NCI-H1417 treated with DMSO at 0.1 percent for 48 hours (cell line): ENCODE measurements at regions not wholly inside any gene's neighbourhood (a gene's known extent, or its start where the extent isn't known, plus 50 kb on each side); places are given as distances from the start of the nearest gene placed in this dataset.
"Not testable (repeated sequence)": the region's sequence is repeated elsewhere in the genome, so short reads cannot be mapped to it uniquely, and the experiment has no call there.

Experiments used
- DNase-seq: peaks from one replicate; lab custom pipeline; 2025; lab: John Stamatoyannopoulos, UW

DNA sequence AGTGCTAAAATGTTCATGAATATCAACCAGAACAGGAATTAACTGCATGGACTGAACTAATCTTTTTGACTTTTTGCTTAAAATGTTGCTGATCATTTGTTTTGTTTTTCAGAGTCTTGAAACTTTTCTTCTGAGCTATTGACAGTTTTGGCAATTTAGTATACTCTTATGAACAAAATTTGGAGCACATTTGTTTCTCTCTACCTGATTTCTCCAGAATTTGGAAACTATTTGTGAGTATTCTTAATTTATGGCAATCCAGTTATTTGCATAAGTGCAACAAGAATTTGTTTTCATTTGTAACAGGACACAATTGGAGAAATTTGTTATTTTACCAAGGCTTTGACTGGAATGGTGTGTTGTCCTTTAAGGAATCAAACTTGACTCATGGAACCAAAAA, 107.4 kb downstream of the RTP4 start:
- DNase-seq: not testable (repeated sequence)

DNA sequence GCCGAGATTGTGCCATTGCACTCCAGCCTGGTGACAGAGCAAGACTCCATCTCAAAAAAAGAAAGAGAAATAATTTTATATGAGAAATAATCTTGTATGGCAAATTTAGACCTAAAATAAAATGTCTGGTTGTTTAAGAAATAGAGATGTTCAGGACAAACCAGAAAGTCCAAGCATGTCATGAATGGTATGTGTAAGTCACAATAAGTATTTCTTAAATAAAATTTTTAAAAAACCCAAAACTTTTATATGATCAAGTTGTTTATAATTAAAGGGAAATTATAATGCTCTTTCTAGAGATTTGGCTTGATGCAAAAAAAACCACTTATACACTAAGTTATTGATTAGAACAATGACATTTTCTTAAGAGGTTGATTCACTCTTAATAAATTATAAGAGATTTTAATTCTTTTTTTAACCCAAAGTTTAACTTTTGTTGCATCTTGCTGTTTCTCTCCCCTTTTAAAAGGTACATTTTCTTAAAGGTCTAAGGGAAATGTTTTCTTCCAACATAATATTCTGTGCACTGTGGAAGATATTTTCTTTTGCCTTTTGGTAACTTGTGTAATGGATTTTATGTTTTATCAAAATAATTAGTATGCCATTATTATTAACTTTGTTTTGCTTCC, 105.7 kb downstream of the RTP4 start:
- DNase-seq: no peak

DNA sequence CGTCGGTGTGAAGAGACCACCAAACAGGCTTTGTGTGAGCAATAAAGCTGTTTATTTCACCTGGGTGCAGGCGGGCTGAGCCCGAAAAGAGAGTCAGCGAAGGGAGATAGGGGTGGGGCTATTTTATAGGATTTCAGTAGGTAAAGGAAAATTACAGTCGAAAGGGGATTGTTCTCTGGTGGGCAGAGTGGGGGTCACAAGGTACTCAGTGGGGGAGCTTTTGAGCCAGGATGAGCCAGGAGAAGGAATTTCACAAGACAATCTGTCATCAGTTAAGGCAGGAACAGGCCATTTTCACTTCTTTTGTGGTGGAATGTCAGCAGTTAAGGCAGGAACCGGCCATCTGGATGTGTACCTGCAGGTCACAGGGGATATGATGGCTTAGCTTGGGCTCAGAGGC, 98.1 kb downstream of the RTP4 start:
- not testable (repeated sequence) for DNase-seq

DNA sequence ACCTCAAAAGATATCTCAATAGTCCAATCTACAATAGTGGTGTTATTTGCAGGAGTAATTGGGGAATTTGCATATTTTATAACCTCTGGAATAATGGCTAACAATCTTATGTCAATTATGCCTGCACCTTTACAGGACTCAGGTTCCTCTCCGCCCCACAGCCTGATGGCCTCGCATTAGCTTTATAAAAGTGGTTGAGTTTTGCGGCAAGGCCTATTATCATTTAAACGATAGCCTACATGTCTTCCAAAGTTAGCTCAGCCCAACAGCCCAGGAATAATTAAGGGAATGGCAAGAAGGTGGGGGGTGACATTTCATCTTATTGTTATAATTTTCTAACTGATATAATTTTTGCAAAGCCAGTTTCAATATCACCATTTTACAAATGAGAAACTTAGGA, 97.3 kb downstream of the RTP4 start:
- no peak for DNase-seq

DNA sequence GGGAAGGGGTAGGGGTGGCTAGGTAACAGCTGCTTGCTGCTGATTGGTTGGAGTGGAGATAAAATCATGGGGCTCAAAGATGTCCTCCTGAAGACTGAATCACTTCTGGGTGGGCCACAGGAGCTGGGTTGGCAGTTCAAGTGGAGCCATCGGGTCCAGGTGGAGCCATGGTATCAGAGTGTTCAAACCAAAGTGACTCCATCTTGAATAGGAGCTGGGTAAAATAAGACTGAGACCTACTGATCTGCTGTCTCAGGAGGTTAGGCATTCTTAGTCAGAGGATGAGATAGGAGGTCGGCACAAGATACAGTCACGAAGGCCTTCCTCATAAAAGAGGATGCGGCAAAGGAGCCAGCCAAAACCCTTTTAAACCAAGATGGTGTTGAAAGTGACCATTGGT, 96.5 kb downstream of the RTP4 start:
- no peak for DNase-seq

DNA sequence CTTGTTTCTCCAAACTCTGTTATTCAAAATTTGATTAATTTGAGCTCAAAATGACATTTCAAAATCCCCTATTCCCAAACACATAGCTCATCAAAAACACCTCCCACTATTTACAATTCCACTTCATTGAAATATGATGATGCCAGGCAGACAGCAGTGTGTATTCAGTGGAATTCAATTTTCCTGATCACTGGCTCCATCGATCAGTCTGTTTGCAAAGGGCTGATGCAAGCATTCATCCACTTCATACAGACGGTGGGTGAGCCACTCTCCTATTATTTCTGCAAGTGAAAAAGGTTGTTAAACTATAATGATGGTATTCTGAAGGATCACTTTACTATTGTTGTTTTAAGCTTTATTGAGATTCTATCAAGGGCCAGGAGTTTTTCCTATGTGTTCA, 90.7 kb downstream of the RTP4 start:
- no peak for DNase-seq

DNA sequence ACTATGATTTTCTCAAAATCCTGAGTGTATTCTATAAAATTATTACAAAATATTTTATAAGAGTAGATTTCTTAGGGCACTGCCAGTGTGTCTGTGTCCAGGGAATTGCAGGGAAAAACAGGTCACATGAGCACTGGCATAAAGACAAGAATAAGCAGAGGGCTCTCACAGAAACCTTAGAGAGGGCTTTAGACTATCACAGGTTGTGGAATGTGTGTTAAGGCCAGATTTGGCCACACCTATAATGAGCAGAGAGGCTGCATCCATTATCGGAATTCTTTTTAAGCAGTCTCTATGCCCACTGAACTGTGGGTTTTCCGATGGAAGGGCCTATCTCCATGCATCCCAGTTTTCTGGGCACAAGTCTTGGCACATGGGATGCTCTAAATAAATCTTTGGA, 90.2 kb downstream of the RTP4 start:
- DNase-seq: no peak

DNA sequence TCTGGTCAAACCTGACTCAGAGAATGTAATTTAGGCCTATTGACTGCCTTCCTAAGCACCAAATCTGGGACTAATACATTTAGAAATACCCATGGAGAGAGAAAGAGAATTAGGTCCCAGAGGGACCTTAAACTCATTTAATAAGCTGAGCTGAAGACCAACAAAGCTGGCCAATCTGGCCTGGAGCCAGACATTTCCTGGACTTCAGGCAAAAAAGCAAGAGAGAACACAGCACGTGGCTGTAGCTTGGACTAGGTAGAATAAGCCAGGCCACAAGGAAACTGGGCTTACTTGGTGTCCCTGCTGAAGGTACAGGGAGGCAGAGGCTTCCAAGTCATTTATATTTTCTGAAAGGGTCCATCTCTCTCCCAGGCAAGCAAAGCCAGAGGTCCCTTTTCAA, 88.1 kb downstream of the RTP4 start:
- DNase-seq: no peak

DNA sequence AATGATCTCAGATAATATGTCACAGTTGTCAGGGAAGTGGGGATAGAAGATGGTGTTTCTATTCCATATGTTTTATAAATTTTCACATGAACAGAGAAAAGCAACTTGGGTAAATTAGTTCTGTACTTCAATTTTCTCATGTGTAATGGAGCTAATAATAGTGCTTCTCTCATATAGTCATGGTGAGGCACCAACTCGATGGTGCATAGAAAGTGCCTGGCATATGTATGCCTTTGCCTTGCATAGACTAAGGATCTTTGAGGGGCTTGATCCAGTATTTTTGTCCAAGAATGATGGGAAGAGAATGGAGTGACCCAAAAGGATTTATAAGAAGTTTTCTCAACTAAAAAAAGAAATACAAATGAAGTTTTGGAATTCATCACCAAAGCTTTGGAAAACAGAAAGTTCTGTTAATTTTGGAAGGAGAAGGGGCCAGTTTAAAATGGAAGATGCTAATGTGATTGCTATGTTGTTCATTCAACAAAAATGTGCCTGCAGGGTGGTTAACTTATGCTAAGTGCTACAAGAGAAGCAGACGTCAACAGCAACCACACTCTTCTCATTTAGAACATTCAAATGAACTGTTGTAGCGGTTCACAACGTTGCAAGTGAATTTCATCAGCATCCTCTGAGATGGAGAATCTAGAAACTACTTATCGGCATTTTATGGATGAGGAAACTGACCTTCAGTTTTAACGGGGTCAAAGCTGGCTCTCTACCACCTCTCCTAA, 86.1 kb downstream of the RTP4 start:
- DNase-seq: no peak

DNA sequence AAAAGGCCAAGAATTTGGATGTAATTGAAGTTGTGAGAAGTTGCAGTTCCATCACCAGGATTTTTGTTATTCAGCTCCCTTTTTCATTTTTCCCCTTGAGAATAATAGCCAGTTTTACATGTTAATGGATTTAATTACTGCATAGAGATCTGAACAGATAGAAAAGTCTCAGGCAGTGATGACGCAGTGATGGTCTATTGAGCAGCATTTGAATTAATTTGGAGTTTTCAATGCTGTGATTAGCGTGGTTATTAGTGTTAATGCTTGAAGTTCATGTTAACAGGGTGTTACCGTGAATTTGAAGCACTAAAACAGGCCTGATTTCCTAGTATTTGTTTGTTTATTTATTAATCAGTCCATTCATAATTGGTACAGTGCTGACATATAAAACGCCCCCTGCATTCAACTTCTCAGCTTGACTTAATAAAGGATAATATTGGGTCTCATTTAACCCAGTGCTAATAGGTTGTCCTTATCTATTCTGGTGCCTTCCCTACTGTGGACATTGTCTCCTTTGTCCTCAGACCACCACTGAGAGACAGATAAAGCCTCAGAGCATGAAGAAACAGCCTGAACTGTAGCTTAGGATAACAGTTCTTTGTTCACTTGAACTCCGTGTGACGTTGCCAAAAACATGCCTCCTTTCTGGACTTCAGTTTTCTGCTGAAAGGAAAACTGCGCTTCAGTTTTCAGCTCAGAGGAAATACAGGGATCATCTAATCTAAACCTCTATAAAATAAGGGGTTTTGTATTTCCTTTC, 82.4 kb downstream of the RTP4 start:
- DNase-seq: no peak

DNA sequence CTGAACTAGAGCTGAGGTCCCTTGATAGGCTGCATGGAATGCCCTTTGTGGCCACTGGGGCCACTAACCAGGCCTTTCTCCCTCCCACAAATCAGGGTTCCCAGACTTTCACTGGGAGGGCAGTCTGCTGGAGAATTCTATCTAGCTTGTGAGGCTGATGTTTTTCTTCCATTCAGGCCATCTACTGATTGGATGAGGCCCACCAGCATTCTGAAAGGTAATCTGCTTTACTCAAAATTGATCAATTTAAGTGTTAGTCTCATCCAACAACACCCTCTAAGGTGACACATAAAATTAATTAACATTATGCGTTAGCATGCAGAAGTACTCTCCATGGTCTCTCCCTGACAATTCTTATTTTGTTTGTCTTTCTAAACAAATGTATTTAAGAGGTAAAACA, 80.5 kb downstream of the RTP4 start:
- DNase-seq: no peak

DNA sequence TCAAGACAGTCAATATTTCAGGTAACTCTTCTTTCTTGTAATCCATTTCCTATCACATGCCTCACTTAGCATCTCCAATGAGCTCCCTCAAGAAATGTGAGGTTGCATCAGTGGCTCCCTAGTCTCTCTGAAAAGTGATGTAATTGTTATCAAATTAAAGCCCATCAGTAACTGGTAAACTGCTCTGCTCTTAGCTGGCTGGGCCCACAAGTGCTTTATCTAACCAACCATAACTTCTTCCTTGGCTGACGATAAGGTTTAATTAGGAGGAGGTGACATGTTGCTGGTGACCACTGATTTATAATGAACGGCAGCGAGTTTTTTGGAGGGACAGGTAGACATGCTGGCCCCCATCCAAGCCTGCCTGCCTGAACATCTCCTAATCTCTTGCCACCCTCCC, 79.6 kb downstream of the RTP4 start:
- no peak for DNase-seq

DNA sequence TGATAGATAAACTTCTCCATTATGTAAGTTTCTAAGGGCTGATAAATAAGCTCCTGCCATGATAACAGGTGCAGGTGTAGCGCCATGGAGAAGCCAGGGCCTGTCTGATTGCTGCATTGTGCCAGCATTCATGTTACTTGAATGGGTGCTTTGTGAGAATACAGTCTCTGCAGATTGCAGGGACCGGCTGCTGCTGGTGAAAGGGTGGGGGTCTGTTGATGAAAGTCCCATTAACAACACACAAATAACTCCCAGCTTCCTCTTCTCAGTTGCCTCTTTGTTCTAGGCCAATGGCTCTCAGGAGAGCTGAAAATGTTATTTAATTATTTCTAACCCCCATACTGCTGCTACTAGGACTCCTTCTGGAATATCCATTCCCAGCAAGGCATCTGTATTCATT, 77.2 kb downstream of the RTP4 start:
- no peak for DNase-seq

DNA sequence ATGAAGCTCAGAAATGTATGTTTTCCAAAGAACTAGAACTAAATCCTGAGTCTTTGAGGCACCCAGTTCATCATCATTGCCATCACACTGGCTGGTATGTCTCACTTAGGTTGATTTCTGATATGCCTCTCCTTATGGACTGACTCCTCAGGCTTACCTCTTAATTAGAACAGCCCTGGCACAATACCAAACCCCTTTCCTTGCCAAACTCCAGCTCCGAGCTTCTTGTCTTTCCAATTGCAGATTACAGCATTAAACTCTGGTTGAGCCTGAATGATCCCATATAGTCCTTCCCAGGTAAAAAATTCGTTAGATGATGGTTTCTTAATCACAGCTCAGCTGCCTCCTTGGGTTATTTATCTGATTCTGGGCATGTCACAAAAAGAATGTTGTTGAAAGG, 66.3 kb downstream of the RTP4 start:
- DNase-seq: no peak

DNA sequence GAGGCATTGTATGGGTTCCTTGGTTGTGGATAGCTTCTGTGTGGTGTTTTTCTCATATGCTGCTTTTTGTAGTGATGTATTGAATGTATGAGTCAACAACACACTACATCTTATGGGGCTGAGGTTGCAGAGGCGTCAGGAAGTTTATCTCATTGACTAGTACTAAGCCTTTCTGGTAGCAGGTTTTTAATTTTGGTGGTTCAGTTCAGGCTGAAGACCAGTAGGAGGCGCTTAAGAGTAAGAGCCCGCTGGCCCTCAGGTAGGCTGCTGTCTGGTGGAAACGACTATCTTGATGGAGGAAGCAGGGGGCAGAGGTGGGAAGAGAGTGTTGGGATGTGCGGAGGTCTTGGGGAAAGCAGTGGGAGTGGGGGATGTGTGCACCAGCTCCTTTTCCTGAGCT, 62.4 kb downstream of the RTP4 start:
- no peak for DNase-seq
